ENCODE measurements at regions not wholly inside any gene's neighbourhood (a gene's known extent, or its start where the extent isn't known, plus 50 kb on each side); places are given as distances from the start of the nearest gene placed in this dataset.

GRCh38 chr20:60313191-60313590 is 355.0 kb downstream of the CDH26 start:
- no peak for DNase-seq (ENCODE audit: low read depth in 2 of 2, low spot score in 1 of 2)

- no peak for DNase-seq (ENCODE audit: low read depth in 2 of 2, low spot score in 1 of 2)
Measured at GRCh38 chr20:60313614-60314013, 355.4 kb downstream of the CDH26 start.

- DNase-seq (ENCODE audit: low read depth in 2 of 2, low spot score in 1 of 2): no peak
Measured at GRCh38 chr20:60314727-60315126, 356.5 kb downstream of the CDH26 start.

GRCh38 chr20:60316476-60317158 is 358.4 kb downstream of the CDH26 start:
- no peak for DNase-seq (ENCODE audit: low read depth in 2 of 2, low spot score in 1 of 2)

GRCh38 chr20:60317401-60317800 is 359.2 kb downstream of the CDH26 start:
- DNase-seq (ENCODE audit: low read depth in 2 of 2, low spot score in 1 of 2): no peak

- no peak for DNase-seq (ENCODE audit: low read depth in 2 of 2, low spot score in 1 of 2)
Measured at GRCh38 chr20:60321601-60322000, 363.4 kb downstream of the CDH26 start.

- DNase-seq (ENCODE audit: low read depth in 2 of 2, low spot score in 1 of 2): no peak
Measured at GRCh38 chr20:60326821-60327220, 368.6 kb downstream of the CDH26 start.

- DNase-seq (ENCODE audit: low read depth in 2 of 2, low spot score in 1 of 2): no peak
Measured at GRCh38 chr20:60327971-60328660, 369.9 kb downstream of the CDH26 start.

- DNase-seq (ENCODE audit: low read depth in 2 of 2, low spot score in 1 of 2): no peak
Measured at GRCh38 chr20:60330461-60330860, 372.2 kb downstream of the CDH26 start.

- no peak for DNase-seq (ENCODE audit: low read depth in 2 of 2, low spot score in 1 of 2)
Measured at GRCh38 chr20:60331688-60332300, 373.6 kb downstream of the CDH26 start.

GRCh38 chr20:60332523-60332922 is 374.3 kb downstream of the CDH26 start:
- no peak for DNase-seq (ENCODE audit: low read depth in 2 of 2, low spot score in 1 of 2)

- DNase-seq (ENCODE audit: low read depth in 2 of 2, low spot score in 1 of 2): no peak
Measured at GRCh38 chr20:60334911-60335310, 376.7 kb downstream of the CDH26 start.

- no peak for DNase-seq (ENCODE audit: low read depth in 2 of 2, low spot score in 1 of 2)
Measured at GRCh38 chr20:60338556-60338955, 380.3 kb downstream of the CDH26 start.

GRCh38 chr20:60339738-60340137 is 381.5 kb downstream of the CDH26 start:
- no peak for DNase-seq (ENCODE audit: low read depth in 2 of 2, low spot score in 1 of 2)

- no peak for DNase-seq (ENCODE audit: low read depth in 2 of 2, low spot score in 1 of 2)
Measured at GRCh38 chr20:60340232-60340631, 382.0 kb downstream of the CDH26 start.

GRCh38 chr20:60341062-60341461 is 382.8 kb downstream of the CDH26 start:
- DNase-seq (ENCODE audit: low read depth in 2 of 2, low spot score in 1 of 2): no peak

- DNase-seq (ENCODE audit: low read depth in 2 of 2, low spot score in 1 of 2): no peak
Measured at GRCh38 chr20:60345106-60345505, 386.9 kb downstream of the CDH26 start.

- DNase-seq (ENCODE audit: low read depth in 2 of 2, low spot score in 1 of 2): no peak
Measured at GRCh38 chr20:60349418-60349817, 391.2 kb downstream of the CDH26 start.

GRCh38 chr20:60352017-60352416 is 393.8 kb downstream of the CDH26 start:
- no peak for DNase-seq (ENCODE audit: low read depth in 2 of 2, low spot score in 1 of 2)

GRCh38 chr20:60352596-60352995 is 394.4 kb downstream of the CDH26 start:
- no peak for DNase-seq (ENCODE audit: low read depth in 2 of 2, low spot score in 1 of 2)

- no peak for DNase-seq (ENCODE audit: low read depth in 2 of 2, low spot score in 1 of 2)
Measured at GRCh38 chr20:60354024-60354580, 395.9 kb downstream of the CDH26 start.

GRCh38 chr20:60358101-60358500 is 399.9 kb downstream of the CDH26 start:
- no peak for DNase-seq (ENCODE audit: low read depth in 2 of 2, low spot score in 1 of 2)
